GM19452 (cell line): ENCODE measurements at regions not wholly inside any gene's neighbourhood (a gene's known extent, or its start where the extent isn't known, plus 50 kb on each side); places are given as distances from the start of the nearest gene placed in this dataset.
"Not testable (repeated sequence)": the region's sequence is repeated elsewhere in the genome, so short reads cannot be mapped to it uniquely, and the experiment has no call there.

Experiments used
- ATAC-seq: cut with Tn5 transposase; IDR thresholded peaks from one replicate; pipeline ENCODE4 v1.9.1; 2021; ENCODE audit not compliant: unreplicated experiment

GRCh38 chr2:241956521-241957110 lies 87.1 kb downstream of the RTP5 start:
- no peak for ATAC-seq

- no peak for ATAC-seq
Measured at GRCh38 chr2:241957276-241957675, 87.7 kb downstream of the RTP5 start.

GRCh38 chr2:241958818-241959545 lies 89.5 kb downstream of the RTP5 start:
- ATAC-seq = no peak

- ATAC-seq = no peak
Measured at GRCh38 chr2:241959751-241960269, 90.3 kb downstream of the RTP5 start.

GRCh38 chr2:241961454-241961853 lies 91.9 kb downstream of the RTP5 start:
- ATAC-seq = no peak

GRCh38 chr2:241964133-241964532 lies 94.6 kb downstream of the RTP5 start:
- ATAC-seq = no peak

GRCh38 chr2:241965931-241966412 lies 96.4 kb downstream of the RTP5 start:
- ATAC-seq = peak; percentile 81

GRCh38 chr2:241966647-241967466 lies 97.3 kb downstream of the RTP5 start:
- ATAC-seq = no peak

- no peak for ATAC-seq
Measured at GRCh38 chr2:241967467-241968144, 98.1 kb downstream of the RTP5 start.

GRCh38 chr2:241968417-241968816 lies 98.9 kb downstream of the RTP5 start:
- ATAC-seq = no peak

- ATAC-seq = not testable (repeated sequence)
Measured at GRCh38 chr2:241969182-241969581, 99.7 kb downstream of the RTP5 start.

GRCh38 chr2:241970716-241971115 lies 101.2 kb downstream of the RTP5 start:
- no peak for ATAC-seq

- ATAC-seq = no peak
Measured at GRCh38 chr2:241974096-241974495, 104.6 kb downstream of the RTP5 start.

- ATAC-seq = no peak
Measured at GRCh38 chr2:241974851-241975592, 105.5 kb downstream of the RTP5 start.

GRCh38 chr2:241975593-241976284 lies 106.2 kb downstream of the RTP5 start:
- no peak for ATAC-seq

- no peak for ATAC-seq
Measured at GRCh38 chr2:241976296-241976695, 106.8 kb downstream of the RTP5 start.

GRCh38 chr2:241977557-241978300 lies 108.2 kb downstream of the RTP5 start:
- no peak for ATAC-seq

GRCh38 chr2:241978670-241979069 lies 109.1 kb downstream of the RTP5 start:
- ATAC-seq = no peak

GRCh38 chr2:241980193-241980592 lies 110.7 kb downstream of the RTP5 start:
- ATAC-seq = no peak
